SU-DHL-6 (cell line): ENCODE measurements at regions not wholly inside any gene's neighbourhood (a gene's known extent, or its start where the extent isn't known, plus 50 kb on each side); places are given as distances from the start of the nearest gene placed in this dataset.

Experiments
- H2AFZ ChIP-seq: fragments of 200-600 bp; sonication (generic); 2 replicates; pipeline ENCODE4 v1.6.1; 2014; ENCODE audit warnings: low read depth, mild to moderate bottlenecking, moderate library complexity, mixed read lengths, antibody characterized with exemption, low read length; ENCODE audit not compliant: severe bottlenecking
- H3F3A ChIP-seq: fragments of 200-600 bp; shearing (Covaris generic); 2 replicates; pipeline ENCODE4 v1.6.0; 2016; ENCODE audit warnings: antibody characterized with exemption, mild to moderate bottlenecking; ENCODE audit not compliant: insufficient read depth
- H3K27ac ChIP-seq: fragments of 200-600 bp; sonication (generic); 2 replicates; pipeline ENCODE4 v1.5.1; 2016; ENCODE audit warnings: low read depth, mild to moderate bottlenecking, low read length, moderate library complexity, mixed read lengths
- H3K27me3 ChIP-seq: fragments of 200-600 bp; sonication (generic), shearing (Covaris generic); 2 replicates; pipeline ENCODE4 v1.6.0; 2014; ENCODE audit warnings: mild to moderate bottlenecking, low read length
- H3K36me3 ChIP-seq: fragments of 200-600 bp; sonication (generic); 2 replicates; pipeline ENCODE4 v1.6.1; 2014; ENCODE audit warnings: mild to moderate bottlenecking, low read length, mixed read lengths
- H3K4me2 ChIP-seq: fragments of 300-600, 200-600 bp; shearing (Covaris generic), sonication (generic); 2 replicates; pipeline ENCODE4 v1.6.0; 2014; ENCODE audit warnings: low read length, low read depth, mild to moderate bottlenecking; ENCODE audit not compliant: poor library complexity, severe bottlenecking
- H3K4me3 ChIP-seq: fragments of 200-600 bp; sonication (generic); 2 replicates; pipeline ENCODE4 v1.5.1; 2014; ENCODE audit warnings: antibody characterized with exemption, low read length, mild to moderate bottlenecking, mixed read lengths; ENCODE audit not compliant: insufficient read depth, poor library complexity, severe bottlenecking
- H3K79me2 ChIP-seq: fragments of 200-600 bp; sonication (generic); 2 replicates; pipeline ENCODE4 v1.6.1; 2014; ENCODE audit warnings: mild to moderate bottlenecking, low read length, moderate library complexity; ENCODE audit not compliant: insufficient read depth
- H3K9ac ChIP-seq: fragments of 200-600 bp; sonication (generic); 2 replicates; pipeline ENCODE4 v1.7.0; 2014; ENCODE audit warnings: mild to moderate bottlenecking, low read length
- H3K9me2 ChIP-seq: fragments of 200-600 bp; sonication (generic); replicated peaks from 2 replicates; pipeline ENCODE4 v1.6.1; 2014; ENCODE audit warnings: low read length; ENCODE audit not compliant: insufficient read depth
- H3K9me3 ChIP-seq: fragments of 200-600 bp; sonication (generic); 2 replicates; pipeline ENCODE4 v1.6.1; 2014; ENCODE audit warnings: low read length, mixed read lengths; ENCODE audit not compliant: insufficient read depth
- H4K20me1 ChIP-seq: fragments of 200-600 bp; sonication (generic); 2 replicates; pipeline ENCODE4 v1.6.1; 2014; ENCODE audit warnings: low read depth, mild to moderate bottlenecking, antibody characterized with exemption, low read length, moderate library complexity, mixed read lengths
- CTCF ChIP-seq: fragments of 200-600 bp; sonication (generic); IDR thresholded peaks from one replicate; pipeline ENCODE4 v1.5.1; 2017; ENCODE audit warnings: antibody characterized with exemption, mild to moderate bottlenecking, low read length, moderate library complexity; ENCODE audit not compliant: insufficient read depth, poor library complexity, severe bottlenecking
- EZH2phosphoT487 ChIP-seq: fragments of 200-600 bp; sonication (generic), shearing (Covaris generic); conservative IDR thresholded peaks from 2 replicates; pipeline ENCODE4 v1.6.1; 2018; ENCODE audit warnings: mild to moderate bottlenecking, antibody characterized with exemption, low read length, moderate library complexity, mixed read lengths

- no peaks in the 10 kb centered on the region for H3K27me3 ChIP-seq
- no peaks in the 10 kb centered on the region for H3K79me2 ChIP-seq
- TF ChIP-seq CTCF (no peak), EZH2phosphoT487 (no peak)
- H3K4me2 ChIP-seq, result no peak overlapping the region
- H4K20me1 ChIP-seq, result no peaks in the 10 kb centered on the region
- H3K27ac ChIP-seq, result no peak overlapping the region
- H2AFZ ChIP-seq, result no peak overlapping the region
- no peaks in the 10 kb centered on the region for H3K9me2 ChIP-seq
- no peaks in the 10 kb centered on the region; the same call in 1 of the 2 replicates for H3K36me3 ChIP-seq
- H3F3A ChIP-seq, result no peaks in the 10 kb centered on the region
- H3K9me3 ChIP-seq, result no peaks in the 10 kb centered on the region
- no peak overlapping the region for H3K9ac ChIP-seq
- no peak overlapping the region for H3K4me3 ChIP-seq
Measured at GRCh38 chr12:17550011-17550410, 540.0 kb downstream of the RERGL start.

- no peaks in the 10 kb centered on the region for H3F3A ChIP-seq
- no peaks in the 10 kb centered on the region for H3K9me2 ChIP-seq
- no peaks in the 10 kb centered on the region for H3K27me3 ChIP-seq
- H3K4me3 ChIP-seq, result no peak overlapping the region
- no peaks in the 10 kb centered on the region for H4K20me1 ChIP-seq
- no peaks in the 10 kb centered on the region for H3K36me3 ChIP-seq
- H3K9me3 ChIP-seq, result no peaks in the 10 kb centered on the region
- H3K27ac ChIP-seq, result no peak overlapping the region
- TF ChIP-seq EZH2phosphoT487, result no peak
- TF ChIP-seq CTCF, result no peak
- no peak overlapping the region for H3K9ac ChIP-seq
- H3K79me2 ChIP-seq, result no peaks in the 10 kb centered on the region
- no peak overlapping the region for H3K4me2 ChIP-seq
- no peak overlapping the region for H2AFZ ChIP-seq
Measured at GRCh38 chr12:17540921-17541320, 549.1 kb downstream of the RERGL start.

GRCh38 chr12:17528394-17528793 is 561.6 kb downstream of the RERGL start:
- Histone ChIP-seq H3K4me2 (no peak overlapping the region), H3F3A (no peaks in the 10 kb centered on the region)

More at GRCh38 chr12:17528394-17528793, 561.6 kb downstream of the RERGL start:
- Histone ChIP-seq H4K20me1 (no peaks in the 10 kb centered on the region), H3K27me3 (no peaks in the 10 kb centered on the region), H2AFZ (no peak overlapping the region), H3K4me3 (no peak overlapping the region), H3K27ac (no peak overlapping the region), H3K9ac (no peak overlapping the region), H3K79me2 (no peaks in the 10 kb centered on the region), H3K9me3 (no peaks in the 10 kb centered on the region), H3K9me2 (no peaks in the 10 kb centered on the region), H3K36me3 (no peaks in the 10 kb centered on the region)
- TF ChIP-seq CTCF (no peak), EZH2phosphoT487 (no peak)
